PFSK-1 (cell line): ENCODE measurements at regions not wholly inside any gene's neighbourhood (a gene's known extent, or its start where the extent isn't known, plus 50 kb on each side); places are given as distances from the start of the nearest gene placed in this dataset.

ENCODE experiments used
- FOXP2 ChIP-seq: optimal IDR thresholded peaks from 2 replicates; pipeline ENCODE3; 2011; ENCODE audit warnings: borderline replicate concordance, control low read depth, inconsistent platforms; ENCODE audit not compliant: insufficient read depth; ENCODE audit errors: extremely low read length, extremely low read depth
- POLR2AphosphoS5 ChIP-seq: IDR thresholded peaks from 2 replicates; pipeline ENCODE4 v1.6.1; 2012; ENCODE audit warnings: low read depth, mild to moderate bottlenecking, control low read depth, low read length, moderate library complexity
- SIN3A ChIP-seq: IDR thresholded peaks from 2 replicates; pipeline ENCODE4 v1.6.1; 2012; ENCODE audit warnings: mild to moderate bottlenecking, low read length, moderate library complexity, borderline replicate concordance; ENCODE audit not compliant: insufficient read depth
- TAF1 ChIP-seq: IDR thresholded peaks from 2 replicates; pipeline ENCODE4 v1.6.1; 2012; ENCODE audit warnings: low read length, control low read depth, borderline replicate concordance; ENCODE audit not compliant: insufficient read depth
- TF ChIP-seq, protein P1 (sequence below), 2 experiments: IDR thresholded peaks; 2 replicates each; pipeline versions ENCODE4 v1.6.1 to v1.8.0; 2011 to 2012; ENCODE audit warnings: low read depth in 2 of 2, low read length in 2 of 2, control low read depth in 1 of 2, inconsistent platforms in 1 of 2, mild to moderate bottlenecking in 1 of 2, moderate library complexity in 1 of 2; ENCODE audit not compliant: insufficient read depth in 1 of 2

- TF ChIP-seq TAF1 = no peak
- TF ChIP-seq SIN3A = no peak
- TF ChIP-seq POLR2AphosphoS5 = no peak
- TF ChIP-seq FOXP2 = no peak
- TF ChIP-seq, protein P1, sequence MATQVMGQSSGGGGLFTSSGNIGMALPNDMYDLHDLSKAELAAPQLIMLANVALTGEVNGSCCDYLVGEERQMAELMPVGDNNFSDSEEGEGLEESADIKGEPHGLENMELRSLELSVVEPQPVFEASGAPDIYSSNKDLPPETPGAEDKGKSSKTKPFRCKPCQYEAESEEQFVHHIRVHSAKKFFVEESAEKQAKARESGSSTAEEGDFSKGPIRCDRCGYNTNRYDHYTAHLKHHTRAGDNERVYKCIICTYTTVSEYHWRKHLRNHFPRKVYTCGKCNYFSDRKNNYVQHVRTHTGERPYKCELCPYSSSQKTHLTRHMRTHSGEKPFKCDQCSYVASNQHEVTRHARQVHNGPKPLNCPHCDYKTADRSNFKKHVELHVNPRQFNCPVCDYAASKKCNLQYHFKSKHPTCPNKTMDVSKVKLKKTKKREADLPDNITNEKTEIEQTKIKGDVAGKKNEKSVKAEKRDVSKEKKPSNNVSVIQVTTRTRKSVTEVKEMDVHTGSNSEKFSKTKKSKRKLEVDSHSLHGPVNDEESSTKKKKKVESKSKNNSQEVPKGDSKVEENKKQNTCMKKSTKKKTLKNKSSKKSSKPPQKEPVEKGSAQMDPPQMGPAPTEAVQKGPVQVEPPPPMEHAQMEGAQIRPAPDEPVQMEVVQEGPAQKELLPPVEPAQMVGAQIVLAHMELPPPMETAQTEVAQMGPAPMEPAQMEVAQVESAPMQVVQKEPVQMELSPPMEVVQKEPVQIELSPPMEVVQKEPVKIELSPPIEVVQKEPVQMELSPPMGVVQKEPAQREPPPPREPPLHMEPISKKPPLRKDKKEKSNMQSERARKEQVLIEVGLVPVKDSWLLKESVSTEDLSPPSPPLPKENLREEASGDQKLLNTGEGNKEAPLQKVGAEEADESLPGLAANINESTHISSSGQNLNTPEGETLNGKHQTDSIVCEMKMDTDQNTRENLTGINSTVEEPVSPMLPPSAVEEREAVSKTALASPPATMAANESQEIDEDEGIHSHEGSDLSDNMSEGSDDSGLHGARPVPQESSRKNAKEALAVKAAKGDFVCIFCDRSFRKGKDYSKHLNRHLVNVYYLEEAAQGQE (IDR thresholded peaks at IDR 0.05; ENCODE audit: insufficient read depth in 1 of 2, low read depth in 2 of 2, low read length in 2 of 2) = no peak
Measured at GRCh38 chr2:128390991-128391630, 72.4 kb upstream of the HS6ST1 start.

DNA sequence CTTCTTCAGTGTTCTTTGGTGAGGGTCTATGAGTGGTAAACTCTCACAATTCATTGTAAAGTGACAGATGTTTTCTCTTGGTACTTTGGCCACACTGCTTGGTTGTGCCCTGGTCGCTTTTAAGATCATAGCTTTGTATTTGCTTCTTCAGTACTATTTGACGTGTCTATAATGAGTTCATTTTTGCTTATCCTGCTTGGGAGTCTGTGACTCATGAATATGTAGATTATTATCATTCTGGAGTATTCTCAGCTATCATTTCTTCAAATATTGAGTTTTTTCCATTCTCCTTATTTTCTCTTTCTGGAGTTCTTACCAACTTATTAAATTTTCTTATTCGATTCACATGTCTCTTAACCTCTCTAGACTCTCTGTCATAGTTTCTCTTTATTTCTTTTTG, 73.0 kb upstream of the HS6ST1 start:
- TF ChIP-seq, protein P1 (IDR thresholded peaks at IDR 0.05; ENCODE audit: insufficient read depth in 1 of 2, low read depth in 2 of 2, low read length in 2 of 2) = no peak
- no peak for TF ChIP-seq FOXP2
- TF ChIP-seq POLR2AphosphoS5 = no peak
- TF ChIP-seq TAF1 = no peak
- no peak for TF ChIP-seq SIN3A

DNA sequence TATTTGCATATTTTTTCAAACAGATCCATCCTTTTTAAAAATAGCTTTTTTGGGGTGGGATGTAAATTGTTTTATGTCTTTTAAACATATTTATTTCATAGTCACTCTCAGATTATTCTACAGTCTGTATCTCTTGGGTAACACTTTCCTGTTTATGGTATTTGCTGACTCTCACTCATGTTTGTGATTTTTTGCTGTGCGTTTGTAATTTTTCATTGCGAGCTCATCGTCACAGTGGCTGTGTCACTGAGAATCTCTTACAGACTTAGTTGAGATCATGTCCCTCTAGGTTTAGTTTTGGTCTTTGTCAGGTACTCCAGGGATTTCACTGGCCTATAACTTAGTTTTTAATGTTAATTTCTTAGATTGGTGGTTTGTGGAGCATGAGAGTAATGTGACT, 73.5 kb upstream of the HS6ST1 start:
- TF ChIP-seq TAF1 (no peak), POLR2AphosphoS5 (no peak), SIN3A (no peak), FOXP2 (no peak)
- TF ChIP-seq, protein P1 (IDR thresholded peaks at IDR 0.05; ENCODE audit: insufficient read depth in 1 of 2, low read depth in 2 of 2, low read length in 2 of 2) = no peak

DNA sequence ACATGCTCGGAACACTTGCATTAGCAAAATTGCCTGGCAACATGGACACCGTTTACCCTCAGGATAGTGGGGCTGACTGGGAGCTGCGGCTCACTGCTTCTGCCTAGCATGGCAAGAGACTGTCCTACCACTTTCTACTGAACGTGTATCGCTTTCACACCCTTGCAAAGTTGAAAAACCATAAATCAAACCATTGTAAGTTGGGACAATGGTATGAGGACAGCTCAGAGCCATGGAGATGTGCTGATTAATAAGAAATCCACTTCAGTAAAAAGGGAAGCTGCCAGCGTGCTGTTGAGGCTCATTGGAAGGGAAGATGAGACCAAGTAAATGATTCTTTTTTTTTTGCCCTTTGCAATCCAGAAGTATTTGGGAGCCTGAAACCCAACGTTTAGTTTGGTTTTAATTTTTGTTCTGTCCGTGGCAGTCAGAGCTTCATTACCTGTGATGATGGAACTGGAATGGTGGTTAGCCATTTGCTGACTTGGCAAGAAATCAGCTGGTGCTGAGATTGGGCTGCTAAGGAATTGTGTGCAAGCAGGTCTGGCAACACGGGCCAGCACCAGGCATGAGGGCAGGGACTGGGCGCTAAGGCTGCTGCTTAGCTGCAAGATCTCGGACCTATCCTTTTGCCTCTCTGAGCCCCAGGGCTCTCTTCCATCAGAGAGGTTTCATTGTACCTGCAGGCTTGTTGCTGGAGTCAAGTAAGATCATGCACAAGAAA, 75.5 kb upstream of the HS6ST1 start:
- TF ChIP-seq, protein P1 (IDR thresholded peaks at IDR 0.05; ENCODE audit: insufficient read depth in 1 of 2, low read depth in 2 of 2, low read length in 2 of 2) = no peak
- TF ChIP-seq FOXP2 (no peak), POLR2AphosphoS5 (no peak), SIN3A (no peak), TAF1 (no peak)
